H9 (cell line): ENCODE measurements at regions not wholly inside any gene's neighbourhood (a gene's known extent, or its start where the extent isn't known, plus 50 kb on each side); places are given as distances from the start of the nearest gene placed in this dataset.

Experiments used
- DNase-seq: peaks from one replicate; pipeline ENCODE4 v3.0.0-alpha.2; 2017
- H2AFZ ChIP-seq: one replicate; pipeline ENCODE4 v1.6.1; 2013; ENCODE audit warnings: mild to moderate bottlenecking, low read length, control low read depth, moderate library complexity
- H2AK5ac ChIP-seq: 2 replicates; pipeline ENCODE4 v1.6.1; 2013; ENCODE audit warnings: low read length, control low read depth, mixed read lengths; ENCODE audit not compliant: insufficient read length
- H2BK120ac ChIP-seq: one replicate; pipeline ENCODE4 v1.6.1; 2013; ENCODE audit warnings: low read depth, mild to moderate bottlenecking, low read length, control low read depth, inconsistent platforms; ENCODE audit not compliant: poor library complexity, severe bottlenecking
- H2BK12ac ChIP-seq: 2 replicates; pipeline ENCODE4 v1.6.1; 2013; ENCODE audit warnings: low read length, control low read depth, mixed read lengths, low read depth; ENCODE audit not compliant: insufficient read length
- H2BK15ac ChIP-seq: 2 replicates; pipeline ENCODE4 v1.6.1; 2013; ENCODE audit warnings: low read depth, low read length, control low read depth
- H2BK20ac ChIP-seq: one replicate; pipeline ENCODE4 v1.6.1; 2013; ENCODE audit warnings: low read depth, mild to moderate bottlenecking, low read length, control low read depth, inconsistent platforms; ENCODE audit not compliant: poor library complexity, severe bottlenecking
- H2BK5ac ChIP-seq: 2 replicates; pipeline ENCODE4 v1.6.1; 2013; ENCODE audit warnings: low read length, control low read depth, mixed read lengths; ENCODE audit not compliant: insufficient read length
- H3K14ac ChIP-seq: 2 replicates; pipeline ENCODE4 v1.6.1; 2013; ENCODE audit warnings: low read length, control low read depth; ENCODE audit not compliant: insufficient read depth
- H3K18ac ChIP-seq: 2 replicates; pipeline ENCODE4 v1.6.1; 2013; ENCODE audit warnings: low read depth, mild to moderate bottlenecking, mixed read lengths, low read length, control low read depth; ENCODE audit not compliant: insufficient read length
- H3K23ac ChIP-seq: 2 replicates; pipeline ENCODE4 v1.6.1; 2013; ENCODE audit warnings: low read length, control low read depth, mixed read lengths, low read depth; ENCODE audit not compliant: insufficient read length
- H3K23me2 ChIP-seq: 2 replicates; pipeline ENCODE4 v1.6.1; 2013; ENCODE audit warnings: low read depth, mild to moderate bottlenecking, mixed read lengths, low read length, control low read depth; ENCODE audit not compliant: insufficient read length, poor library complexity, severe bottlenecking
- H3K27ac ChIP-seq: 2 replicates; pipeline ENCODE4 v1.5.1; 2013; ENCODE audit warnings: low read length, control low read depth, mixed read lengths, low read depth; ENCODE audit not compliant: insufficient read length
- H3K27me3 ChIP-seq: 2 replicates; pipeline ENCODE4 v1.6.1; 2013; ENCODE audit warnings: low read length, control low read depth, inconsistent platforms; ENCODE audit not compliant: insufficient read depth
- H3K4ac ChIP-seq: 2 replicates; pipeline ENCODE4 v1.6.1; 2013; ENCODE audit warnings: low read depth, mild to moderate bottlenecking, control low read depth, inconsistent platforms, low read length, moderate library complexity
- H3K4me1 ChIP-seq: 2 replicates; pipeline ENCODE4 v1.6.1; 2013; ENCODE audit warnings: low read length, control low read depth, inconsistent platforms; ENCODE audit not compliant: insufficient read depth
- H3K4me2 ChIP-seq: 2 replicates; pipeline ENCODE4 v1.6.1; 2013; ENCODE audit warnings: low read length, control low read depth, mixed read lengths; ENCODE audit not compliant: insufficient read length, insufficient read depth
- H3K56ac ChIP-seq: 2 replicates; pipeline ENCODE4 v1.6.1; 2013; ENCODE audit warnings: low read depth, mild to moderate bottlenecking, mixed read lengths, low read length, control low read depth; ENCODE audit not compliant: insufficient read length
- H3K79me1 ChIP-seq: 2 replicates; pipeline ENCODE4 v1.6.1; 2013; ENCODE audit warnings: low read depth, mild to moderate bottlenecking, moderate library complexity, low read length, control low read depth, inconsistent platforms; ENCODE audit not compliant: insufficient read depth, poor library complexity, severe bottlenecking
- H3K79me2 ChIP-seq: 2 replicates; pipeline ENCODE4 v1.6.1; 2013; ENCODE audit warnings: low read length, control low read depth, inconsistent platforms; ENCODE audit not compliant: insufficient read depth
- H3K9ac ChIP-seq: 2 replicates; pipeline ENCODE4 v1.6.1; 2013; ENCODE audit warnings: low read length, control low read depth, mixed read lengths; ENCODE audit not compliant: insufficient read length; ENCODE audit errors: extremely low read depth
- H3K9me3 ChIP-seq: one replicate; pipeline ENCODE4 v1.6.1; 2013; ENCODE audit warnings: low read depth, low read length, inconsistent platforms; ENCODE audit not compliant: control insufficient read depth
- H3T11ph ChIP-seq: one replicate; pipeline ENCODE4 v1.6.1; 2013; ENCODE audit warnings: mild to moderate bottlenecking, low read length, control low read depth, inconsistent platforms
- H4K20me1 ChIP-seq: one replicate; pipeline ENCODE4 v1.6.1; 2013; ENCODE audit not compliant: control insufficient read depth, insufficient read length, insufficient read depth
- H4K5ac ChIP-seq: 2 replicates; pipeline ENCODE4 v1.6.1; 2013; ENCODE audit warnings: low read depth, mild to moderate bottlenecking, mixed read lengths, low read length, control low read depth; ENCODE audit not compliant: insufficient read length
- H4K8ac ChIP-seq: replicated peaks from 2 replicates; pipeline ENCODE4 v1.6.1; 2013; ENCODE audit warnings: low read length, control low read depth, mixed read lengths, low read depth; ENCODE audit not compliant: insufficient read length
- H4K91ac ChIP-seq: 2 replicates; pipeline ENCODE4 v1.6.1; 2013; ENCODE audit warnings: low read depth, mild to moderate bottlenecking, moderate library complexity, mixed read lengths, low read length, control low read depth; ENCODE audit not compliant: insufficient read length
- H3K27ac Mint-ChIP-seq, 3 experiments: 2 replicates in 2 of 3; 3 replicates in 1 of 3; pipeline ENCODE4 v1.8.0; 2020 to 2021; ENCODE audit warnings: mixed read lengths in 3 of 3, mild to moderate bottlenecking in 1 of 3, moderate library complexity in 1 of 3
- H3K27me3 Mint-ChIP-seq: 2 replicates; pipeline ENCODE4 v1.8.0; 2021; ENCODE audit warnings: low read depth, mild to moderate bottlenecking, moderate library complexity, mixed read lengths
- H3K36me3 Mint-ChIP-seq, 3 experiments: 2 replicates in 2 of 3; 3 replicates in 1 of 3; pipeline ENCODE4 v1.8.0; 2020 to 2021; ENCODE audit warnings: low read depth in 3 of 3, mixed read lengths in 3 of 3; ENCODE audit not compliant: insufficient read depth in 1 of 3
- H3K4me1 Mint-ChIP-seq, 2 experiments: 2 replicates each; pipeline ENCODE4 v1.8.0; 2020; ENCODE audit warnings: mixed read lengths in 2 of 2
- H3K4me3 Mint-ChIP-seq, 2 experiments: 2 replicates in 1 of 2; 3 replicates in 1 of 2; pipeline ENCODE4 v1.8.0; 2020 to 2021; ENCODE audit warnings: mild to moderate bottlenecking in 2 of 2, mixed read lengths in 2 of 2, moderate library complexity in 1 of 2
- H3K9me3 Mint-ChIP-seq, 2 experiments: 2 replicates in 1 of 2; 3 replicates in 1 of 2; pipeline ENCODE4 v1.8.0; 2020; ENCODE audit warnings: mild to moderate bottlenecking in 2 of 2, mixed read lengths in 2 of 2, moderate library complexity in 1 of 2
- WGBS: extraction: QIAGEN DNeasy Blood & Tissue Kit; methylation state at CpG from one replicate; pipeline ENCODE4 v1.1.7; 2013; ENCODE audit warnings: missing lambda C conversion rate, low lambda C conversion rate, mixed read lengths; ENCODE audit not compliant: insufficient read length; ENCODE audit errors: extremely low coverage; 5-methylcytosine and 5-hydroxymethylcytosine counted together
- TF ChIP-seq, protein P1 (sequence below): fragments of 200-600 bp; sonication (generic); conservative IDR thresholded peaks from 3 replicates; pipeline ENCODE4 v1.8.0; 2021; ENCODE audit warnings: antibody characterized with exemption, mild to moderate bottlenecking

GRCh38 chr2:15776992-15777702 is 163.2 kb upstream of the MYCN start:
- Histone ChIP-seq H3K79me1 (no peaks in the 10 kb centered on the region), H3K4ac (no peak overlapping the region), H3K14ac (no peak overlapping the region), H3K23ac (no peak overlapping the region), H3K79me2 (no peaks in the 10 kb centered on the region), H2AFZ (no peak overlapping the region), H2BK20ac (no peak overlapping the region), H3K4me2 (no peak overlapping the region), H3K56ac (no peak overlapping the region), H3K4me1 (no peaks in the 10 kb centered on the region), H3K23me2 (no peaks in the 10 kb centered on the region), H3K9me3 (no peaks in the 10 kb centered on the region), H4K5ac (no peak overlapping the region), H3K27me3 (no peaks in the 10 kb centered on the region), H2BK12ac (no peak overlapping the region), H2BK5ac (no peak overlapping the region), H2BK120ac (no peak overlapping the region), H3K18ac (no peak overlapping the region), H2BK15ac (no peak overlapping the region), H3K27ac (no peak overlapping the region), H4K91ac (no peak overlapping the region), H4K20me1 (no peaks in the 10 kb centered on the region), H2AK5ac (no peak overlapping the region), H3K9ac (no peak overlapping the region), H3T11ph (no peak overlapping the region), H4K8ac (no peak overlapping the region)
- no peak for DNase-seq
- 0 out of 4 replicates have a peak, but pooled peaks cover 0 to 3% of the 10 kb centered on the region in 2 experiments for H3K4me1 Mint-ChIP-seq
- no peaks in the 10 kb centered on the region for H3K27me3 Mint-ChIP-seq
- TF ChIP-seq, protein P1, sequence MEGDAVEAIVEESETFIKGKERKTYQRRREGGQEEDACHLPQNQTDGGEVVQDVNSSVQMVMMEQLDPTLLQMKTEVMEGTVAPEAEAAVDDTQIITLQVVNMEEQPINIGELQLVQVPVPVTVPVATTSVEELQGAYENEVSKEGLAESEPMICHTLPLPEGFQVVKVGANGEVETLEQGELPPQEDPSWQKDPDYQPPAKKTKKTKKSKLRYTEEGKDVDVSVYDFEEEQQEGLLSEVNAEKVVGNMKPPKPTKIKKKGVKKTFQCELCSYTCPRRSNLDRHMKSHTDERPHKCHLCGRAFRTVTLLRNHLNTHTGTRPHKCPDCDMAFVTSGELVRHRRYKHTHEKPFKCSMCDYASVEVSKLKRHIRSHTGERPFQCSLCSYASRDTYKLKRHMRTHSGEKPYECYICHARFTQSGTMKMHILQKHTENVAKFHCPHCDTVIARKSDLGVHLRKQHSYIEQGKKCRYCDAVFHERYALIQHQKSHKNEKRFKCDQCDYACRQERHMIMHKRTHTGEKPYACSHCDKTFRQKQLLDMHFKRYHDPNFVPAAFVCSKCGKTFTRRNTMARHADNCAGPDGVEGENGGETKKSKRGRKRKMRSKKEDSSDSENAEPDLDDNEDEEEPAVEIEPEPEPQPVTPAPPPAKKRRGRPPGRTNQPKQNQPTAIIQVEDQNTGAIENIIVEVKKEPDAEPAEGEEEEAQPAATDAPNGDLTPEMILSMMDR, result no peak
- no peaks in the 10 kb centered on the region for H3K36me3 Mint-ChIP-seq
- no peak overlapping the region for H3K4me3 Mint-ChIP-seq
- H3K9me3 Mint-ChIP-seq, result no peaks in the 10 kb centered on the region; a peak in 1 of 5 replicates
- H3K27ac Mint-ChIP-seq, result no peak overlapping the region
- no CpG with 5 or more reads among the region's 5 CpGs for WGBS
